GM13976 (cell line): ENCODE measurements at regions not wholly inside any gene's neighbourhood (a gene's known extent, or its start where the extent isn't known, plus 50 kb on each side); places are given as distances from the start of the nearest gene placed in this dataset.

Source experiments
- DNase-seq: peaks from one replicate; pipeline ENCODE4 v3.0.0; 2012; ENCODE audit warnings: low spot score
- CTCF ChIP-seq: IDR thresholded peaks from 2 replicates; pipeline ENCODE4 v1.5.1; 2012; ENCODE audit warnings: borderline replicate concordance, mild to moderate bottlenecking; ENCODE audit not compliant: insufficient read depth; ENCODE audit errors: extremely low read depth, missing control alignments, control extremely low read depth
- in situ Hi-C: fragments of 300-500 bp; cut with MboI; formaldehyde crosslinking; loops from one replicate; pipeline ENCODE4 v1.12.0; 2022; ENCODE audit warnings: low sequenced_read_pairs, mixed read lengths, inconsistent platforms; ENCODE audit not compliant: unreplicated experiment

- TF ChIP-seq CTCF: no peak
- DNase-seq: no peak
- in situ Hi-C loops: no loop called here
These were observed 296.4 kb downstream of the TUSC7 start for GRCh38 chr3:117005911-117006522.

GRCh38 chr3:117010318-117010717, 300.7 kb downstream of the TUSC7 start:
- in situ Hi-C loops: no loop called here
- TF ChIP-seq CTCF: no peak
- no peak for DNase-seq

GRCh38 chr3:117011687-117012250, 302.2 kb downstream of the TUSC7 start:
- in situ Hi-C loops: no loop called here
- DNase-seq: no peak
- no peak for TF ChIP-seq CTCF

GRCh38 chr3:117016378-117016777, 306.8 kb downstream of the TUSC7 start:
- DNase-seq: no peak
- TF ChIP-seq CTCF: no peak
- in situ Hi-C loops: no loop called here

- in situ Hi-C loops: no loop called here
These were observed 307.7 kb downstream of the TUSC7 start for GRCh38 chr3:117017135-117017894.

GRCh38 chr3:117018655-117019054, 309.1 kb downstream of the TUSC7 start:
- DNase-seq: no peak
- in situ Hi-C loops: no loop called here
- no peak for TF ChIP-seq CTCF

More at GRCh38 chr3:117017135-117017894, 307.7 kb downstream of the TUSC7 start:
- no peak for TF ChIP-seq CTCF
- no peak for DNase-seq
